ENCODE measurements at regions not wholly inside any gene's neighbourhood (a gene's known extent, or its start where the extent isn't known, plus 50 kb on each side); places are given as distances from the start of the nearest gene placed in this dataset.

DNA sequence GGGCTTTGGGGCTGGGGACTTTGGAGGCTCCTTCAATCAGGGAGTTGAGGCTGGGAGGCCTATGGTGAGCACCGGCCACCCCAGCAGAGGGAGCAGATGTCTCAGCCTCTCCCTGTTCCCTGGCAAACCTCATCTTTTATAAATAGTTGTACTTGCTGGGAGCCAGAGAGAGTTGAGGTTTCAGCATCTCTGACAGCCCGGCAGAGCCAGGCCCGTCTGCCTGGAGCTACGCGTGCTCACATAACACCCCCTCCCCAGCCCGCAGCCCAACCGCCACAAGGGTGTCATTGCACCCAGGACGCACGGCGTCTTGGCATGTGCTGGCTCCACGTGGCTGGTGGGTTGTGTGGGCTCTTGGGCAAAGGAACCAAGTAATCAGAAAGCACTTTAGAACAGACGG lies 127.1 kb downstream of the CHST1 start:
- H3K27me3 ChIP-seq: no peaks in the 10 kb centered on the region
- no peaks in the 10 kb centered on the region for H3K36me3 ChIP-seq
- TF ChIP-seq, protein P1, sequence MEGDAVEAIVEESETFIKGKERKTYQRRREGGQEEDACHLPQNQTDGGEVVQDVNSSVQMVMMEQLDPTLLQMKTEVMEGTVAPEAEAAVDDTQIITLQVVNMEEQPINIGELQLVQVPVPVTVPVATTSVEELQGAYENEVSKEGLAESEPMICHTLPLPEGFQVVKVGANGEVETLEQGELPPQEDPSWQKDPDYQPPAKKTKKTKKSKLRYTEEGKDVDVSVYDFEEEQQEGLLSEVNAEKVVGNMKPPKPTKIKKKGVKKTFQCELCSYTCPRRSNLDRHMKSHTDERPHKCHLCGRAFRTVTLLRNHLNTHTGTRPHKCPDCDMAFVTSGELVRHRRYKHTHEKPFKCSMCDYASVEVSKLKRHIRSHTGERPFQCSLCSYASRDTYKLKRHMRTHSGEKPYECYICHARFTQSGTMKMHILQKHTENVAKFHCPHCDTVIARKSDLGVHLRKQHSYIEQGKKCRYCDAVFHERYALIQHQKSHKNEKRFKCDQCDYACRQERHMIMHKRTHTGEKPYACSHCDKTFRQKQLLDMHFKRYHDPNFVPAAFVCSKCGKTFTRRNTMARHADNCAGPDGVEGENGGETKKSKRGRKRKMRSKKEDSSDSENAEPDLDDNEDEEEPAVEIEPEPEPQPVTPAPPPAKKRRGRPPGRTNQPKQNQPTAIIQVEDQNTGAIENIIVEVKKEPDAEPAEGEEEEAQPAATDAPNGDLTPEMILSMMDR (IDR thresholded peaks at IDR 0.05 in 4 of 5, conservative IDR thresholded peaks at IDR 0.05 in 1 of 5): peak; percentile 21 to 66 (median 35)
- TF ChIP-seq POLR2A (IDR thresholded peaks at IDR 0.05): no peak
- DNase-seq (peak; percentile 35 to 58), ATAC-seq (peak; percentile 99)
- peaks cover 0 to 6% of the 10 kb centered on the region in 2 donors for H3K4me1 ChIP-seq
- intact Hi-C loops (cut with DNase I; ENCODE audit: low total_unique reads): loop anchor here (1.0 kb wide), 2 partner anchors 117 to 233 kb away; no protein-coding TSS in a partner anchor
- H3K4me3 ChIP-seq: no peak overlapping the region
- no peaks in the 10 kb centered on the region for H3K9me3 ChIP-seq
- peak overlapping the region in 1 of 4 donors; percentile 42 for H3K27ac ChIP-seq
- in situ Hi-C loops (cut with MboI; ENCODE audit: low sequenced_read_pairs in 4 of 4): loop anchor here (5.0 to 25.0 kb wide), 4 partner anchors 114 to 236 kb away; no protein-coding TSS in a partner anchor

DNA sequence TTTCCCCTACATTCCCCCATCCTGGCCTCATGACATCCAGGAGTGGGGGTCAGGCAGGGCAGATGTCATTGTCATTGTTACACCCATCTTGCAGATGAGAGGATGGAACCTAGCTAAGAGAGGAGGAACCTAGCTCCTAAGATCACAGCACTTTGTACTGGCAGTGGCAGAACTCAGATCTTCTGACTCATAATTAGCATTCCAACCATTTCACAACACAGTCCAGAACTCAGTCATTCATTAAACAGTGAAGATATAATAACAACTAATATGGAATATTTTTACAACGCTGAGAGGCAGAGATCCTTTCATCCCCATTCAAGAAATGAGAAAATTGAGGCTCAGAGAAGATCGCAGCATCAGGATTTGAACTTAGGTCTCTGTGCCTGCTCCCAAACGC lies 127.8 kb downstream of the CHST1 start:
- intact Hi-C loops (cut with DNase I; ENCODE audit: low total_unique reads) (loop anchor here (1.0 kb wide), 2 partner anchors 118 to 234 kb away; no protein-coding TSS in a partner anchor), in situ Hi-C loops (cut with MboI; ENCODE audit: low sequenced_read_pairs in 4 of 4) (loop anchor here (5.0 to 25.0 kb wide), 4 partner anchors 115 to 237 kb away; no protein-coding TSS in a partner anchor)
- Histone ChIP-seq H3K36me3 (no peaks in the 10 kb centered on the region), H3K4me1 (peaks cover 0 to 6% of the 10 kb centered on the region in 2 donors), H3K4me3 (no peak overlapping the region), H3K9me3 (no peaks in the 10 kb centered on the region), H3K27ac (no peak overlapping the region), H3K27me3 (no peaks in the 10 kb centered on the region)
- ATAC-seq (no peak), DNase-seq (no peak)
- TF ChIP-seq, protein P1 (IDR thresholded peaks at IDR 0.05 in 4 of 5, conservative IDR thresholded peaks at IDR 0.05 in 1 of 5): no peak
- TF ChIP-seq POLR2A (IDR thresholded peaks at IDR 0.05): no peak

DNA sequence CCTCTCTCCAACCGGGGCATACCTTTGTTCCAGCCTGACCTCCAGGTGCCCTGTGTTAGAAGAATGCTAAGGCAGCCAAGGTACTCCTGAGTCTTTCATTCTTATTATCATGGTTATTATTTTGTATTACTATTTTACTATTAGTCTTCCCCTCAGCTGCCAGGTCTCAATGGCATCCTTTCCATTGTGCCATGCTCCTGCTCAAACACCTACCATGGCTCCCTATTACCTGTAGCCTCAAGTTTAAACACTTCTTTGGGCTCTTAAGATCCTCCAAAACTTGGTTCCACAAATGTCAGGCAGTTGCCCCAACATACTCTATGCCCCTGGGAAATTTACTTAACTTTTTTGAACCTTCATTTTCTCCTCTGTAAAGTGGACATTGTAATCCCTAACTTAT lies 130.4 kb downstream of the CHST1 start:
- no peak for TF ChIP-seq POLR2A (IDR thresholded peaks at IDR 0.05)
- TF ChIP-seq, protein P1 (IDR thresholded peaks at IDR 0.05 in 4 of 5, conservative IDR thresholded peaks at IDR 0.05 in 1 of 5): no peak
- in situ Hi-C loops (cut with MboI; ENCODE audit: low sequenced_read_pairs in 4 of 4): loop anchor here (5.0 to 25.0 kb wide), 4 partner anchors 117 to 240 kb away; no protein-coding TSS in a partner anchor
- peaks cover 0 to 6% of the 10 kb centered on the region in 2 donors for H3K4me1 ChIP-seq
- no peak overlapping the region for H3K4me3 ChIP-seq
- H3K27me3 ChIP-seq: no peaks in the 10 kb centered on the region
- no peaks in the 10 kb centered on the region for H3K36me3 ChIP-seq
- H3K27ac ChIP-seq: no peak overlapping the region
- ATAC-seq (no peak), DNase-seq (no peak)
- no peaks in the 10 kb centered on the region for H3K9me3 ChIP-seq
- intact Hi-C loops (cut with DNase I; ENCODE audit: low total_unique reads): no loop called here

DNA sequence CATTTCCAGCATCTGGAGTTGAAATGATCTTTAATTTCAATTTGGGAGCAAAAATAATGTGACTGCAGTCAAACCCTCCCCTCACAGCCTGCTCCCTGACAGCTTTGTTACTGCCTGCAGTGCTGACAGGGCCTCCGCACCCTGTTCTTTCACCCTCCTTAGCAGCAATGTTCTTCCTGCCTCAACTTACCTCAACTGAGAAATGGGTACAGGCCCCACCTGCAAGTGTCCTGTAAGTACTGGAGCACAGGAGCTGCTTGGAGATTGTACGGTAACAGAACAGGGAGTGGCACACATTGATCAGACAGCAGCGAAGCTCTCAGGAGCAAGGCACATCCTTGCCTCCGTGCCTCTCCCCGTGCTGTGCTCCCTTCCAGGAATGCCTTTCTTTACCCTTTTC lies 131.3 kb downstream of the CHST1 start:
- no peak for TF ChIP-seq POLR2A (IDR thresholded peaks at IDR 0.05)
- TF ChIP-seq, protein P1 (IDR thresholded peaks at IDR 0.05 in 4 of 5, conservative IDR thresholded peaks at IDR 0.05 in 1 of 5): no peak
- no peak overlapping the region for H3K4me3 ChIP-seq
- no peak overlapping the region for H3K27ac ChIP-seq
- DNase-seq (no peak), ATAC-seq (no peak)
- H3K36me3 ChIP-seq: no peaks in the 10 kb centered on the region
- H3K4me1 ChIP-seq: peaks cover 0 to 6% of the 10 kb centered on the region in 2 donors
- H3K9me3 ChIP-seq: no peaks in the 10 kb centered on the region
- in situ Hi-C loops (cut with MboI; ENCODE audit: low sequenced_read_pairs in 4 of 4) (loop anchor here in 3 of 4 donors (10.0 to 25.0 kb wide), 2 partner anchors 228 to 241 kb away; no protein-coding TSS in a partner anchor), intact Hi-C loops (cut with DNase I; ENCODE audit: low total_unique reads) (no loop called here)
- no peaks in the 10 kb centered on the region for H3K27me3 ChIP-seq
